BE2C (cell line): ENCODE measurements at regions not wholly inside any gene's neighbourhood (a gene's known extent, or its start where the extent isn't known, plus 50 kb on each side); places are given as distances from the start of the nearest gene placed in this dataset.
"Not testable (repeated sequence)": the region's sequence is repeated elsewhere in the genome, so short reads cannot be mapped to it uniquely, and the experiment has no call there.

Experiments
- DNase-seq: peaks from one replicate; pipeline ENCODE4 v3.0.0-alpha.2; 2020
- H3K27me3 ChIP-seq: fragments of 250-450 bp; sonication (Bioruptor Pico); 2 replicates; pipeline ENCODE4 v1.5.1; 2020; ENCODE audit warnings: mild to moderate bottlenecking
- H3K36me3 ChIP-seq: fragments of 250-450 bp; sonication (Bioruptor Pico); 2 replicates; pipeline ENCODE4 v1.5.1; 2020; ENCODE audit warnings: mild to moderate bottlenecking
- H3K4me1 ChIP-seq: fragments of 250-450 bp; sonication (Bioruptor Pico); 2 replicates; pipeline ENCODE4 v1.5.1; 2020
- H3K4me3 ChIP-seq: 2 replicates; pipeline ENCODE4 v1.5.1; 2011; ENCODE audit warnings: low read depth, low read length
- H3K9me3 ChIP-seq: fragments of 250-450 bp; sonication (Bioruptor Pico); 2 replicates; pipeline ENCODE4 v1.5.1; 2020
- CTCF ChIP-seq: IDR thresholded peaks from 2 replicates; pipeline ENCODE4 v1.5.1; 2012; ENCODE audit warnings: mild to moderate bottlenecking, low read depth, low read length

- H3K4me3 ChIP-seq = no peak overlapping the region
- H3K36me3 ChIP-seq = no peaks in the 10 kb centered on the region
- H3K4me1 ChIP-seq = no peaks in the 10 kb centered on the region
- no peak for DNase-seq
- H3K9me3 ChIP-seq = no peaks in the 10 kb centered on the region
- H3K27me3 ChIP-seq = no peaks in the 10 kb centered on the region
- TF ChIP-seq CTCF = no peak
These were observed 443.4 kb upstream of the ST8SIA4 start for GRCh38 chr5:101346447-101346846.

GRCh38 chr5:101338226-101338625, 435.1 kb upstream of the ST8SIA4 start:
- Histone ChIP-seq H3K4me1 (no peaks in the 10 kb centered on the region; the same call in 1 of the 2 replicates), H3K4me3 (no peak overlapping the region), H3K27me3 (no peaks in the 10 kb centered on the region), H3K9me3 (no peaks in the 10 kb centered on the region), H3K36me3 (no peaks in the 10 kb centered on the region)
- DNase-seq = no peak
- TF ChIP-seq CTCF = no peak

GRCh38 chr5:101327816-101328215, 424.7 kb upstream of the ST8SIA4 start:
- H3K27me3 ChIP-seq = no peaks in the 10 kb centered on the region
- no peaks in the 10 kb centered on the region for H3K36me3 ChIP-seq
- DNase-seq = no peak
- TF ChIP-seq CTCF = no peak
- no peak overlapping the region for H3K4me3 ChIP-seq
- no peaks in the 10 kb centered on the region for H3K9me3 ChIP-seq
- H3K4me1 ChIP-seq = no peaks in the 10 kb centered on the region

- no peaks in the 10 kb centered on the region for H3K36me3 ChIP-seq
- no peak overlapping the region for H3K4me3 ChIP-seq
- H3K9me3 ChIP-seq = no peaks in the 10 kb centered on the region
- H3K27me3 ChIP-seq = no peaks in the 10 kb centered on the region
- DNase-seq = no peak
- no peaks in the 10 kb centered on the region for H3K4me1 ChIP-seq
- TF ChIP-seq CTCF = no peak
These were observed 423.7 kb upstream of the ST8SIA4 start for GRCh38 chr5:101326766-101327165.

- H3K4me3 ChIP-seq, H3K36me3 ChIP-seq, H3K4me1 ChIP-seq, H3K27me3 ChIP-seq, H3K9me3 ChIP-seq, DNase-seq: not testable (repeated sequence)
These were observed 413.3 kb upstream of the ST8SIA4 start for GRCh38 chr5:101316401-101316800.

- H3K36me3 ChIP-seq = no peaks in the 10 kb centered on the region
- no peak for DNase-seq
- H3K4me3 ChIP-seq = no peak overlapping the region
- no peaks in the 10 kb centered on the region for H3K4me1 ChIP-seq
- no peaks in the 10 kb centered on the region for H3K9me3 ChIP-seq
- no peak for TF ChIP-seq CTCF
- no peaks in the 10 kb centered on the region for H3K27me3 ChIP-seq
These were observed 403.5 kb upstream of the ST8SIA4 start for GRCh38 chr5:101306391-101307137.
